OCI-LY1 (cell line): ENCODE measurements at regions not wholly inside any gene's neighbourhood (a gene's known extent, or its start where the extent isn't known, plus 50 kb on each side); places are given as distances from the start of the nearest gene placed in this dataset.

Experiments
- EZH2 ChIP-seq: fragments of 200-600 bp; sonication (generic), shearing (Covaris generic); IDR thresholded peaks from 2 replicates; pipeline ENCODE4 v1.8.0; 2017; ENCODE audit warnings: borderline replicate concordance, mixed run types, mild to moderate bottlenecking, antibody characterized with exemption, low read length, moderate library complexity, mixed read lengths
- TF ChIP-seq, protein P1 (sequence below): fragments of 200-600 bp; sonication (generic), shearing (Covaris generic); IDR thresholded peaks from 2 replicates; pipeline ENCODE4 v1.5.1; 2017; ENCODE audit warnings: mild to moderate bottlenecking, antibody characterized with exemption, low read length, moderate library complexity, mixed read lengths

DNA sequence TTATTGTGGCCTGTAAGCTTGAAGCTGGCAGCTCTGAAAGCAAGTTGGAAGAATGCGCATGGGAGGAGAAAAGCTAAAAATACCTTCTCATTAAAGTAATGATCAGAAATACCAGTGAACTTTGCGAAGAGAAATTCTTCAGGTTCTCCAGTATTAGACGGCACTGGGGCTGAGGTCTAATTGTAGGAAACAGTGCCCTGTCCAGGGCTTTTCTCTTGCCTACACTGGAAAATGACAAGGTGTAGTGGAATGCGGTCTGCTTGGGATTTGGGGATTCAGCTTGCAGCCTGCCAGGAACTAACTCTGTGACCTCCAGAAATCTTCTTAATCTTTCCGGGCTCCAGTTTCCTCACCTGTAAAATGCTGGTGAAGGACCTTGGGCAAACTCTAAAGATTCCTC, 53.3 kb upstream of the KCNJ16 start:
- no peak for TF ChIP-seq EZH2
- TF ChIP-seq, protein P1, sequence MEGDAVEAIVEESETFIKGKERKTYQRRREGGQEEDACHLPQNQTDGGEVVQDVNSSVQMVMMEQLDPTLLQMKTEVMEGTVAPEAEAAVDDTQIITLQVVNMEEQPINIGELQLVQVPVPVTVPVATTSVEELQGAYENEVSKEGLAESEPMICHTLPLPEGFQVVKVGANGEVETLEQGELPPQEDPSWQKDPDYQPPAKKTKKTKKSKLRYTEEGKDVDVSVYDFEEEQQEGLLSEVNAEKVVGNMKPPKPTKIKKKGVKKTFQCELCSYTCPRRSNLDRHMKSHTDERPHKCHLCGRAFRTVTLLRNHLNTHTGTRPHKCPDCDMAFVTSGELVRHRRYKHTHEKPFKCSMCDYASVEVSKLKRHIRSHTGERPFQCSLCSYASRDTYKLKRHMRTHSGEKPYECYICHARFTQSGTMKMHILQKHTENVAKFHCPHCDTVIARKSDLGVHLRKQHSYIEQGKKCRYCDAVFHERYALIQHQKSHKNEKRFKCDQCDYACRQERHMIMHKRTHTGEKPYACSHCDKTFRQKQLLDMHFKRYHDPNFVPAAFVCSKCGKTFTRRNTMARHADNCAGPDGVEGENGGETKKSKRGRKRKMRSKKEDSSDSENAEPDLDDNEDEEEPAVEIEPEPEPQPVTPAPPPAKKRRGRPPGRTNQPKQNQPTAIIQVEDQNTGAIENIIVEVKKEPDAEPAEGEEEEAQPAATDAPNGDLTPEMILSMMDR: no peak
